AG04450 (cell line): ENCODE measurements at regions not wholly inside any gene's neighbourhood (a gene's known extent, or its start where the extent isn't known, plus 50 kb on each side); places are given as distances from the start of the nearest gene placed in this dataset.

Experiments used
- CTCF ChIA-PET: fragments of 300-600, 350-600 bp; formaldehyde crosslinking; extraction: SDS; loops from one replicate; lab custom pipeline; 2022; ENCODE audit warnings: antibody characterized with exemption, inconsistent platforms; lab: Charles Lee
- POLR2A ChIA-PET: fragments of 350-600 bp; formaldehyde crosslinking; extraction: SDS; loops from one replicate; lab custom pipeline; 2021; ENCODE audit warnings: antibody characterized with exemption, inconsistent platforms; lab: Yijun Ruan, JAX
- DNase-seq: peaks from one replicate; pipeline ENCODE4 v3.0.0-alpha.2; 2011; ENCODE audit warnings: low read depth, low spot score
- H3K27ac ChIP-seq: one replicate; pipeline ENCODE4 v1.5.1; 2012; ENCODE audit warnings: low read depth, low read length, control low read depth
- H3K27me3 ChIP-seq: one replicate; pipeline ENCODE4 v1.6.0; 2012; ENCODE audit warnings: low read length; ENCODE audit not compliant: control insufficient read depth, insufficient read depth
- H3K4me3 ChIP-seq: 2 replicates; pipeline ENCODE4 v1.5.1; 2011; ENCODE audit warnings: mild to moderate bottlenecking, low read depth, low read length, control low read depth
- H3K9me3 ChIP-seq: 2 replicates; pipeline ENCODE4 v1.5.1; 2012; ENCODE audit warnings: low read length; ENCODE audit not compliant: control insufficient read depth, insufficient read depth
- TF ChIP-seq, protein P1 (sequence below): IDR thresholded peaks from 2 replicates; pipeline ENCODE4 v1.5.1; 2011; ENCODE audit warnings: low read depth, low read length, control low read depth, inconsistent platforms

DNA sequence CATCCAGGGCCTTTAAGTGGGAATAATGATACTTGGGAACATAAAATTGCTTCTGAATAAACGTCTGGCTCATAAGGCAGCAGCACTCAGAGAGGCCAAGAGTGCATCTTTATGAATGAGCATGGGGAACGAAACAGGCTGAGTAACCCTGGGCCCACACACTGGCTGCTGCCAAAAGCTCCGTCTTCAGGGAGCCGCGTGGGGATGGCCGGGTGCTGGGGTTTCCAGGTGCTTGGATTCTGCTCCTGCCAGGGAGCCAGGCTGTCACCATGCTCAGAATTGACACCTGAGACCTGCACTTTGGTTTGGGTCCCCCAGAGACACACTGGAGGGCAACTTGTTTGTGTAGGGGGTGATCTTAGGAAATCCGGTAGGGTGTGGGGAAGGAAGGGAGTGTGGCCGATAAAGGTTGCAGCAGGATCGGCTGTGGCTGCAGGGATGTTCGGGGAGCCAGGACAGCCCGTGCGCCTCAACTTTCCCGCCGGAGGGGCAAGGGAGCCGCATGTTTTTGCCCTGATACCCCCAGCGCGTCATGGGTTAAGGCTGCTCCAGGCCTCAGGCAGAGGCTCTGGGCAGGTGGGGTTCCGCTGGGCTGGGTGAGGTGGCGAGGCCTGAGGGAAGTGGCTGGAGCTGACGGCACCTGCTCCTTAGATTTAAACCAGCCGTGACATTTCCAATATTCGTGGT is 101.8 kb downstream of the YTHDF1 start:
- POLR2A ChIA-PET: no interaction called here
- DNase-seq: no peak
- Histone ChIP-seq H3K27me3 (no peaks in the 10 kb centered on the region), H3K4me3 (no peak overlapping the region), H3K27ac (no peak overlapping the region), H3K9me3 (no peaks in the 10 kb centered on the region)
- TF ChIP-seq, protein P1, sequence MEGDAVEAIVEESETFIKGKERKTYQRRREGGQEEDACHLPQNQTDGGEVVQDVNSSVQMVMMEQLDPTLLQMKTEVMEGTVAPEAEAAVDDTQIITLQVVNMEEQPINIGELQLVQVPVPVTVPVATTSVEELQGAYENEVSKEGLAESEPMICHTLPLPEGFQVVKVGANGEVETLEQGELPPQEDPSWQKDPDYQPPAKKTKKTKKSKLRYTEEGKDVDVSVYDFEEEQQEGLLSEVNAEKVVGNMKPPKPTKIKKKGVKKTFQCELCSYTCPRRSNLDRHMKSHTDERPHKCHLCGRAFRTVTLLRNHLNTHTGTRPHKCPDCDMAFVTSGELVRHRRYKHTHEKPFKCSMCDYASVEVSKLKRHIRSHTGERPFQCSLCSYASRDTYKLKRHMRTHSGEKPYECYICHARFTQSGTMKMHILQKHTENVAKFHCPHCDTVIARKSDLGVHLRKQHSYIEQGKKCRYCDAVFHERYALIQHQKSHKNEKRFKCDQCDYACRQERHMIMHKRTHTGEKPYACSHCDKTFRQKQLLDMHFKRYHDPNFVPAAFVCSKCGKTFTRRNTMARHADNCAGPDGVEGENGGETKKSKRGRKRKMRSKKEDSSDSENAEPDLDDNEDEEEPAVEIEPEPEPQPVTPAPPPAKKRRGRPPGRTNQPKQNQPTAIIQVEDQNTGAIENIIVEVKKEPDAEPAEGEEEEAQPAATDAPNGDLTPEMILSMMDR: no peak
- CTCF ChIA-PET: no interaction called here

DNA sequence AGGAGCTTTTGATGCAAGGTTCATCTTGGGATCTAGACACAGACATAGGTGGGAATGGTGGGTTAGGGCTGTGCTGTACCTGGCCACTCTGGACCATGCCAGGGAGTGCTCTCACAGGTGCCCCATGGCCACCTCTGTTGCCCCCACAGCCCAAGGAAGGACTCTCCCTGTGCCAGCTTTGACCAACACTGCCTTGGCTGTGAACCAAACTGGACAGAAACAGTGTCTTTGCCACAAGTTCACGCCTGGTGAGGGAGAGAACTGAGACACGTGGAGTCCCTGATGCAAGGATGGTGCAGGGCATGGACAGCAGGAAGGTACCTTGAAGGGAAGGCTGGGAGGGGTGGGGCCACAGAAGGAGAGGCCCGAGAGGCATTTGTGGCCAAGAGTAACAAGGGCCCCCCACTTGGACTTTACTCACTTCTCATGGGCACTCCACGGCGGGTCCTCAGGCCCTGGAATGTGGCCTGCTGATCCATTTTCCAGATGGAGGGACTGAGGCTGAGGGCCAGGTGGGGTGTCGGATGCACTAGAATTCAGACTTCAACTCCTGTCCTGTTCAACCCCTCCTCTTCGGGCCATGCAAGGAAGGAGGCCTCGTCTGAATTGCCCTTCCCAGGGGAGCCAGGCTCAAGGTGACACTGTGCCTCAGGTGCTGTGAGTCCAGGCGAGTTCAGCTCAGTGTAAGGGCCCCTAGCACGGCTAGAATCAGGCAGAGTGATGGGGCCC is 103.3 kb downstream of the YTHDF1 start:
- Histone ChIP-seq H3K4me3 (no peak overlapping the region), H3K9me3 (no peaks in the 10 kb centered on the region; the same call in none of the 2 replicates), H3K27me3 (no peaks in the 10 kb centered on the region), H3K27ac (no peak overlapping the region)
- CTCF ChIA-PET: no interaction called here
- DNase-seq: no peak
- POLR2A ChIA-PET: interaction anchor here (0.6 kb wide), 1 partner anchor 13 kb away, joined by 3 read pairs; no protein-coding TSS in a partner anchor
- TF ChIP-seq, protein P1: no peak

DNA sequence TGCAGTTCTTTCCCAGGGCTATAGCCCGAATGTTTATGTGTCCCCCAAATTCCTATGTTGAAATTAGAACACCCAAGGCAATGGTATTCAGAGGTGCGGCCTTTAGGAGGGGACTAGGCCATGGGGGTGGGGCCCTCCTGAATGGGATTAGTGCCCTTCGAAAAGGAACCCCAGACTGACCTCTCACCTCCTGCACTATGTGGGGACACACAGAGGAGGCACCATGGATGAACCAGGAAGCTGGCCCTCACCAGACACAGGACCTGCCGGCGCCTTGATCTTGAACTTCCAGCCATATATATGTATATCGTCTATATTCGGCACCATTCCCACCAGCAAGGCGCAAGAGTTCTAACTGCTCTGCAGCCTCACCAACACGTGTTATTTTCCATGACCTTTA is 101.5 kb upstream of the BHLHE23 start:
- POLR2A ChIA-PET: no interaction called here
- no peak for DNase-seq

DNA sequence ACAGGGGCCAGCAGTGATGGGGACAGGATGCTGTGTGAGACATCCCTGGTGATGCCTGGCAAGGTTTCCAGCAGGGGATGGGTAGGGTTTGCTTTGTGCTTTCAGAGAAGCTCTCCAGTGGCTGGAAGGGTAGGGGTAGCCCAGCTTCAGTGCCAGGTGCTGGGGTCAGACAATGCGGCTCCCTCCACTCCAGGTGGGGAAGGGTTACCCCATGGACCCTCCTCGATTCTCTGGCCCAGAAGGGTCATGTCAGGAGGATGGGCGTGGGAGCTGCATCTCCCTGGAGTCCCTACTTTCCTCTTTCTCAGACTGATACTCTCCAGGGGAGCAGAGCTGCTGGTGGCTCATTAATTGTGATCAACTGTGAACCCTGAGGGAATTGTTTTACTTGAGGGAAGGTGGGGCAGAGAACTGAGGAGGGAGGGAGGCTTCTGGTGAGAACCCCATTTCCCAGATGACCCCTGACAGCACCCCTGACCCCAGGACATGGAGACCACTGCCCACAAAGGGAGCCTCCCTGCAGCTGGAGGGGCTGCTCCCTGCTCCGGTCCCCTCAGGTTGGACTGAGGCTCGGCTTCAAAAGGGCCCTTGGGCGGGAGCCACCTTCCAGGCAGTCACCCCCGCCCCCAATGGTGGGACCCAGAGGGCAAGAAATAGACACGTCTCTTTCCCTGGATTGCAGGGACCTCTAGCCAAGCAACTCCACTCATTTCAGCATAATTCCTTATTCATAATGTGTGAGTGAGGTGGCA is 100.9 kb upstream of the BHLHE23 start:
- ChIA-PET CTCF (no interaction called here), POLR2A (no interaction called here)

More for the DNA sequence above, 101.5 kb upstream of the BHLHE23 start:
- Histone ChIP-seq H3K27ac (no peak overlapping the region), H3K4me3 (no peak overlapping the region), H3K27me3 (no peaks in the 10 kb centered on the region), H3K9me3 (peaks cover 20% of the 10 kb centered on the region)
- TF ChIP-seq, protein P1: no peak
- CTCF ChIA-PET: no interaction called here

More for the DNA sequence above, 100.9 kb upstream of the BHLHE23 start:
- TF ChIP-seq, protein P1: no peak
- Histone ChIP-seq H3K9me3 (peaks cover 20% of the 10 kb centered on the region), H3K4me3 (no peak overlapping the region), H3K27me3 (no peaks in the 10 kb centered on the region), H3K27ac (no peak overlapping the region)
- DNase-seq: no peak
